Right lobe of liver (tissue), 6 donors: ENCODE measurements at regions not wholly inside any gene's neighbourhood (a gene's known extent, or its start where the extent isn't known, plus 50 kb on each side); places are given as distances from the start of the nearest gene placed in this dataset.

Source experiments
- ATAC-seq, 4 donors: fragments of 200-7000 bp; cut with Tn5 transposase; one replicate each; pipeline ENCODE4 v1.9.1; 2020; ENCODE audit warnings: mild to moderate bottlenecking in 4 of 4, moderate library complexity in 4 of 4
- DNase-seq, 3 donors: peaks; one replicate each; pipeline ENCODE4 v3.0.0-alpha.2; 2020
- H3K27ac ChIP-seq, 3 donors: fragments of 200-600 bp; one replicate each; pipeline ENCODE4 v1.8.0; 2022
- H3K27me3 ChIP-seq, 2 donors: fragments of 200-600 bp; one replicate each; pipeline ENCODE4 v1.8.0; 2022
- H3K36me3 ChIP-seq, 4 donors: fragments of 200-600 bp; sonication (generic) in 1 of 4; one replicate each; pipeline versions ENCODE4 v1.5.1 to v1.8.0; 2017 to 2022; ENCODE audit warnings: control low read depth in 1 of 4
- H3K4me1 ChIP-seq, 4 donors: fragments of 200-600 bp; sonication (generic) in 1 of 4; one replicate each; pipeline versions ENCODE4 v1.5.1 to v1.8.0; 2017 to 2022; ENCODE audit warnings: control low read depth in 1 of 4
- H3K4me3 ChIP-seq, 3 donors: fragments of 200-600 bp; one replicate each; pipeline ENCODE4 v1.8.0; 2022
- H3K9me3 ChIP-seq, 4 donors: fragments of 200-600 bp; sonication (generic) in 1 of 4; one replicate each; pipeline versions ENCODE4 v1.5.1 to v1.8.0; 2017 to 2022; ENCODE audit warnings: control low read depth in 1 of 4
- CTCF ChIP-seq, 4 donors: fragments of 200-600 bp in 3 of 4; fragments of 450-650 bp in 1 of 4; IDR thresholded peaks; one replicate each; pipeline versions ENCODE4 v1.5.1 to v1.8.0; 2016 to 2022; ENCODE audit warnings: antibody characterized with exemption in 4 of 4, mild to moderate bottlenecking in 2 of 4
- POLR2A ChIP-seq: fragments of 450-650 bp; IDR thresholded peaks from one replicate; pipeline ENCODE4 v1.6.1; 2017; ENCODE audit warnings: antibody characterized with exemption, mild to moderate bottlenecking
- WGBS: methylation state at CpG from one replicate; pipeline ENCODE4 v1.1.6; 2018; ENCODE audit warnings: low coverage, low lambda C conversion rate; ENCODE audit not compliant: insufficient coverage; ENCODE audit errors: missing lambda C conversion rate; 5-methylcytosine and 5-hydroxymethylcytosine counted together
- intact Hi-C, 2 donors: fragments of 100-400 bp; cut with DNase I; formaldehyde crosslinking; loops; one replicate each; pipeline versions ENCODE4 v1.11.2 to v1.14.1; 2022
- donor health status: DM: no; HTN: yes; CAD: no.
- donor health status: DM: no; HTN: no; CAD: no.
- donor health status: DM: no; HTN: no; CAD: no.
- donor health status: DM: no; HTN: yes; CAD: no.
- donor health status: DM: no; HTN: yes; CAD: no.

- H3K9me3 ChIP-seq: no peaks in the 10 kb centered on the region
- WGBS: 42% methylated on average over 4 of the region's 5 CpGs
- peak; percentile 14 to 68 (median 40) for ATAC-seq
- no peak overlapping the region for H3K27ac ChIP-seq
- H3K36me3 ChIP-seq: no peaks in the 10 kb centered on the region
- DNase-seq: no peak
- no peaks in the 10 kb centered on the region for H3K4me1 ChIP-seq
- H3K27me3 ChIP-seq: no peaks in the 10 kb centered on the region
- H3K4me3 ChIP-seq: no peak overlapping the region
- intact Hi-C loops: no loop called here
- TF ChIP-seq CTCF (IDR thresholded peaks at IDR 0.05) (no peak), POLR2A (no peak)
Measured at GRCh38 chr12:105580821-105581352, 250.4 kb downstream of the C12orf75 start.

- intact Hi-C loops: no loop called here
- Histone ChIP-seq H3K27ac (no peak overlapping the region), H3K27me3 (no peaks in the 10 kb centered on the region), H3K4me1 (no peaks in the 10 kb centered on the region), H3K9me3 (no peaks in the 10 kb centered on the region), H3K36me3 (no peaks in the 10 kb centered on the region), H3K4me3 (no peak overlapping the region)
- ATAC-seq (no peak), DNase-seq (no peak)
- 75% methylated on average over 5 of the region's 6 CpGs for WGBS
- TF ChIP-seq POLR2A (no peak), CTCF (IDR thresholded peaks at IDR 0.05) (no peak)
Measured at GRCh38 chr12:105581420-105581819, 250.9 kb downstream of the C12orf75 start.

- Histone ChIP-seq H3K27ac (no peak overlapping the region), H3K9me3 (no peaks in the 10 kb centered on the region), H3K4me3 (no peak overlapping the region), H3K27me3 (no peaks in the 10 kb centered on the region), H3K4me1 (no peaks in the 10 kb centered on the region), H3K36me3 (no peaks in the 10 kb centered on the region)
- DNase-seq: no peak
- intact Hi-C loops: no loop called here
- ATAC-seq: no peak
- 73% methylated on average over 3 of the region's 3 CpGs for WGBS
- TF ChIP-seq CTCF (IDR thresholded peaks at IDR 0.05) (no peak), POLR2A (no peak)
Measured at GRCh38 chr12:105585107-105585506, 254.6 kb downstream of the C12orf75 start.

GRCh38 chr12:105587237-105587636 is 256.7 kb downstream of the C12orf75 start:
- no peak for DNase-seq
- no peaks in the 10 kb centered on the region for H3K4me1 ChIP-seq
- WGBS: 54% methylated on average over 5 of the region's 5 CpGs

More at GRCh38 chr12:105587237-105587636, 256.7 kb downstream of the C12orf75 start:
- Histone ChIP-seq H3K27ac (no peak overlapping the region), H3K27me3 (no peaks in the 10 kb centered on the region), H3K4me3 (no peak overlapping the region), H3K36me3 (no peaks in the 10 kb centered on the region), H3K9me3 (no peaks in the 10 kb centered on the region)
- TF ChIP-seq POLR2A (no peak), CTCF (IDR thresholded peaks at IDR 0.05) (no peak)
- ATAC-seq: peak in 3 of 4 donors; percentile 36 to 70 (median 65)
- intact Hi-C loops: no loop called here
